HCT116 (cell line): ENCODE measurements at regions not wholly inside any gene's neighbourhood (a gene's known extent, or its start where the extent isn't known, plus 50 kb on each side); places are given as distances from the start of the nearest gene placed in this dataset.

ENCODE experiments used
- ATAC-seq: fragments of 200-7000 bp; cut with Tn5 transposase; 2 replicates; pipeline ENCODE4 v1.9.1; 2020; ENCODE audit warnings: mild to moderate bottlenecking, moderate library complexity
- BruUV-seq: library from RNA; stranded (reverse); fragments of 400-500 nt; replicated peaks from 2 replicates; lab custom pipeline; 2021; lab: Mats Ljungman, UMichigan
- CTCF ChIA-PET: fragments of 300-600 bp; sonication (Branson Sonifier 250); formaldehyde crosslinking; loops from one replicate; lab custom pipeline; 2021; ENCODE audit warnings: antibody characterized with exemption; lab: Charles Lee
- POLR2A ChIA-PET: fragments of 300-600, 350-600 bp; sonication (Branson Sonifier 250); formaldehyde crosslinking; loops from one replicate; lab custom pipeline; 2021; ENCODE audit warnings: antibody characterized with exemption; lab: Charles Lee
- RAD21 ChIA-PET, 2 experiments: fragments of 300-600 bp; sonication (Branson Sonifier 250); formaldehyde crosslinking; loops; one replicate each; lab custom pipeline; 2023; ENCODE audit warnings: low total read pairs in 2 of 2; ENCODE audit not compliant: uncharacterized antibody in 2 of 2, unreplicated experiment in 2 of 2, low non-redundant PET in 1 of 2; lab: Charles Lee
- DNase-seq: peaks from one replicate; pipeline ENCODE4 v3.0.0-alpha.2; 2010; ENCODE audit warnings: low read depth, low spot score
- H2AFZ ChIP-seq: fragments of 200-600 bp; shearing (Covaris generic), sonication (generic); 2 replicates; pipeline ENCODE4 v1.6.1; 2017; ENCODE audit warnings: low read depth, mixed run types, mixed read lengths, antibody characterized with exemption, low read length; ENCODE audit not compliant: poor library complexity, severe bottlenecking
- H3K27ac ChIP-seq: 2 replicates; pipeline ENCODE4 v1.5.1; 2012; ENCODE audit warnings: low read depth, low read length
- H3K27me3 ChIP-seq: fragments of 200-600 bp; sonication (generic); 2 replicates; pipeline ENCODE4 v1.6.1; 2016; ENCODE audit warnings: mixed run types, low read length, mixed read lengths; ENCODE audit not compliant: insufficient read depth
- H3K36me3 ChIP-seq, 2 experiments: fragments of 200-500 bp in 1 of 2; fragments of 200-600 bp in 1 of 2; sonication (Bioruptor generic) in 1 of 2; sonication (generic) in 1 of 2; 2 replicates each; pipeline versions ENCODE4 v1.5.1 to v1.6.1; 2014 to 2016; ENCODE audit warnings: low read length in 2 of 2, inconsistent platforms in 1 of 2, mixed read lengths in 1 of 2, mixed run types in 1 of 2; ENCODE audit not compliant: insufficient read depth in 2 of 2, control insufficient read depth in 1 of 2
- H3K4me1 ChIP-seq, 2 experiments: fragments of 200-600 bp in 1 of 2; sonication (generic) in 1 of 2; 2 replicates each; pipeline versions ENCODE4 v1.5.1 to v1.6.1; 2012 to 2017; ENCODE audit warnings: low read length in 2 of 2, inconsistent platforms in 1 of 2, mild to moderate bottlenecking in 1 of 2, mixed read lengths in 1 of 2, mixed run types in 1 of 2, moderate library complexity in 1 of 2; ENCODE audit not compliant: insufficient read depth in 2 of 2, control insufficient read depth in 1 of 2
- H3K4me2 ChIP-seq: fragments of 200-600 bp; sonication (generic); 2 replicates; pipeline ENCODE4 v1.6.1; 2017; ENCODE audit warnings: mixed run types, low read length, mixed read lengths
- H3K4me3 ChIP-seq, 2 experiments: fragments of 200-600 bp in 1 of 2; sonication (generic) in 1 of 2; replicated peaks in 1 of 2; 2 replicates each; pipeline ENCODE4 v1.5.1; 2011 to 2016; ENCODE audit warnings: low read length in 2 of 2, control low read depth in 1 of 2, low read depth in 1 of 2, mild to moderate bottlenecking in 1 of 2, mixed read lengths in 1 of 2, mixed run types in 1 of 2
- H3K79me2 ChIP-seq: fragments of 200-600 bp; sonication (generic); 2 replicates; pipeline ENCODE4 v1.6.1; 2017; ENCODE audit warnings: mild to moderate bottlenecking, mixed run types, low read length, moderate library complexity, mixed read lengths; ENCODE audit not compliant: insufficient read depth
- H3K9ac ChIP-seq: fragments of 200-600 bp; sonication (generic); 2 replicates; pipeline ENCODE4 v1.6.1; 2016; ENCODE audit warnings: low read length, mixed read lengths
- H3K9me2 ChIP-seq: fragments of 200-600 bp; sonication (generic), shearing (Covaris generic); 2 replicates; pipeline ENCODE4 v1.6.1; 2017; ENCODE audit warnings: mixed run types, mild to moderate bottlenecking, moderate library complexity; ENCODE audit not compliant: insufficient read depth
- H3K9me3 ChIP-seq, 2 experiments: fragments of 200-500 bp in 1 of 2; fragments of 200-600 bp in 1 of 2; sonication (Bioruptor generic) in 1 of 2; sonication (generic) in 1 of 2; 2 replicates each; pipeline ENCODE4 v1.6.1; 2014 to 2017; ENCODE audit warnings: low read length in 2 of 2, mixed read lengths in 2 of 2, inconsistent platforms in 1 of 2, low read depth in 1 of 2, mild to moderate bottlenecking in 1 of 2, mixed run types in 1 of 2, moderate library complexity in 1 of 2; ENCODE audit not compliant: control insufficient read depth in 1 of 2, insufficient read depth in 1 of 2
- H4K20me1 ChIP-seq: fragments of 200-600 bp; sonication (generic), shearing (Covaris generic); 2 replicates; pipeline ENCODE4 v1.6.1; 2017; ENCODE audit warnings: mixed run types, mild to moderate bottlenecking, moderate library complexity; ENCODE audit not compliant: insufficient read depth
- ATF3 ChIP-seq: IDR thresholded peaks from 2 replicates; pipeline ENCODE4 v1.6.1; 2012
- CBX3 ChIP-seq: IDR thresholded peaks from 2 replicates; pipeline ENCODE4 v1.6.1; 2012; ENCODE audit warnings: low read depth
- POLR2A ChIP-seq: IDR thresholded peaks from 2 replicates; pipeline ENCODE4 v1.7.0; 2011; ENCODE audit warnings: borderline replicate concordance; ENCODE audit not compliant: insufficient read depth, insufficient read length; ENCODE audit errors: extremely low read depth
- RAD21 ChIP-seq: IDR thresholded peaks from 2 replicates; pipeline ENCODE4 v1.6.1; 2012; ENCODE audit warnings: low read depth, mild to moderate bottlenecking
- REST ChIP-seq: IDR thresholded peaks from 2 replicates; pipeline ENCODE4 v1.6.1; 2012; ENCODE audit warnings: low read depth
- SP1 ChIP-seq: IDR thresholded peaks from 2 replicates; pipeline ENCODE4 v1.6.1; 2012; ENCODE audit warnings: low read depth
- SRF ChIP-seq: IDR thresholded peaks from 2 replicates; pipeline ENCODE4 v1.6.1; 2012; ENCODE audit warnings: low read depth
- YY1 ChIP-seq: IDR thresholded peaks from 2 replicates; pipeline ENCODE4 v1.6.1; 2011; ENCODE audit warnings: low read length, low read depth, moderate library complexity, mild to moderate bottlenecking; ENCODE audit not compliant: insufficient replicate concordance; ENCODE audit errors: extremely low read depth
- ZFX ChIP-seq: fragments of 450-650 bp; IDR thresholded peaks from 2 replicates; pipeline ENCODE4 v1.6.1; 2017
- intact Hi-C: fragments of 100-400 bp; cut with micrococcal nuclease; formaldehyde crosslinking; loops from 2 replicates; pipeline ENCODE4 v1.10.0; 2022

- H3K36me3 ChIP-seq = no peaks in the 10 kb centered on the region
- no peak overlapping the region for H3K4me2 ChIP-seq
- no peak overlapping the region for H3K9ac ChIP-seq
- CTCF ChIA-PET = no interaction called here
- DNase-seq (no peak), ATAC-seq (no peak)
- RAD21 ChIA-PET = no interaction called here
- H3K27ac ChIP-seq = no peak overlapping the region
- no peaks in the 10 kb centered on the region for H3K4me1 ChIP-seq
- intact Hi-C loops = no loop called here
- BruUV-seq = no TSS peak
- no peaks in the 10 kb centered on the region for H3K9me3 ChIP-seq
- TF ChIP-seq REST (no peak), CBX3 (no peak), ATF3 (no peak), YY1 (no peak), POLR2A (no peak), SP1 (no peak), SRF (no peak), RAD21 (no peak), ZFX (no peak)
- TF ChIP-seq, all 23 proteins: peak for 0
- Histone ChIP-seq H3K9me2 (no peaks in the 10 kb centered on the region), H4K20me1 (no peaks in the 10 kb centered on the region), H2AFZ (no peak overlapping the region), H3K27me3 (no peaks in the 10 kb centered on the region), H3K4me3 (no peak overlapping the region), H3K79me2 (no peaks in the 10 kb centered on the region)
- POLR2A ChIA-PET = no interaction called here
Measured at GRCh38 chr6:1502041-1502440, 107.7 kb upstream of the FOXC1 start.
